ENCODE measurements at regions not wholly inside any gene's neighbourhood (a gene's known extent, or its start where the extent isn't known, plus 50 kb on each side); places are given as distances from the start of the nearest gene placed in this dataset.

DNA sequence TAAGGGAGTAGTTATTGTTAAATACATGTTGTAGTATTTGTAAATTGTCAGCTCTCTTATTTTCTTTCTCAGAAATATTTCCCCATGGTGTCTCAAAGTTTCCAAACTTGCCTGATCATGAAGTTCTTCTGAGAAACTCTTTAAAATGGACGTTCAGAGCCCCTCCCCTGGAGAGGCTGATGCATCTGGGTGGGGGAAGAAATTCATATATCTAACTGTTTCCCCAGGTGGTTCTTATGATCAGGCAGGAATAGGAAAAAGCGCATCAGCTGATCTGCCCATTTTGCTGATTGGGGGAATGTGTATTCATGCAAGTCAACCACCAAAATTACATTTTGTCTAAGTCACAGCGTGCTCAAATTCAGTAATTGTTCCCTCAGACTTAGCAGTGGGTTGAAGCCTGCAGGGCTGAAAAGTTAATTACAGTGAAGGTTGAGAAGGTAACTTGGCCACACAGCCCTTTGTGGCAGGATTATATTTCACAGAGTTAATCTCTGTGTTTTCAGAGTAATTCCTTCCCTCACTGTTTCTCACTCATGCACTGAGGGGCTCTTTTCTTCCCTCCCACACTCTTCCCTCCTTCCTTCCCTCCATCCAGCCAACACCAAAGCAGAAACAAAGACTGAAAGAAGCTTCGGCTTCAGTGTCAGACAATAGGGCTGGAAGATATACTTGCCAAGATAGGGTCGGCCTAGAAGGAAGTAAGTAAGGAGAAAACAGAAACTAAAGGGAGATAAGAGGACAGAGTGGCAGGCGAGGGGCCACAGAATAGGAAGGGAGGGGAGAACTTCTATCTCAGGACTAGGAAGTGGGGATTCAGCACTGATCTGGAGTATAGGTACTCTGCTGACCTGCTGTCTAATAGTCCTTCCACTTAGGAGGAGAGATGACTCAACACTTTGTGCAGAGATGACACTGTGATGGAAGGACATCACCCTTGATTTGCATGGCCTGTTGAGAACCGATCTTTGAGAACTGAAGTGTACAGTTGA lies 50.5 kb upstream of the STARD3NL start:
- in situ Hi-C loops (cut with MboI; ENCODE audit: low sequenced_read_pairs, unreplicated experiment): no loop called here
- TF ChIP-seq, protein P1, sequence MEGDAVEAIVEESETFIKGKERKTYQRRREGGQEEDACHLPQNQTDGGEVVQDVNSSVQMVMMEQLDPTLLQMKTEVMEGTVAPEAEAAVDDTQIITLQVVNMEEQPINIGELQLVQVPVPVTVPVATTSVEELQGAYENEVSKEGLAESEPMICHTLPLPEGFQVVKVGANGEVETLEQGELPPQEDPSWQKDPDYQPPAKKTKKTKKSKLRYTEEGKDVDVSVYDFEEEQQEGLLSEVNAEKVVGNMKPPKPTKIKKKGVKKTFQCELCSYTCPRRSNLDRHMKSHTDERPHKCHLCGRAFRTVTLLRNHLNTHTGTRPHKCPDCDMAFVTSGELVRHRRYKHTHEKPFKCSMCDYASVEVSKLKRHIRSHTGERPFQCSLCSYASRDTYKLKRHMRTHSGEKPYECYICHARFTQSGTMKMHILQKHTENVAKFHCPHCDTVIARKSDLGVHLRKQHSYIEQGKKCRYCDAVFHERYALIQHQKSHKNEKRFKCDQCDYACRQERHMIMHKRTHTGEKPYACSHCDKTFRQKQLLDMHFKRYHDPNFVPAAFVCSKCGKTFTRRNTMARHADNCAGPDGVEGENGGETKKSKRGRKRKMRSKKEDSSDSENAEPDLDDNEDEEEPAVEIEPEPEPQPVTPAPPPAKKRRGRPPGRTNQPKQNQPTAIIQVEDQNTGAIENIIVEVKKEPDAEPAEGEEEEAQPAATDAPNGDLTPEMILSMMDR (IDR thresholded peaks at IDR 0.05; ENCODE audit: borderline replicate concordance, control extremely low read depth, extremely low read depth, insufficient read depth, missing control alignments): no peak
- DNase-seq (ENCODE audit: low spot score): peak; percentile 16

All from GM13976 (cell line).